GM19240 (cell line): ENCODE measurements at regions not wholly inside any gene's neighbourhood (a gene's known extent, or its start where the extent isn't known, plus 50 kb on each side); places are given as distances from the start of the nearest gene placed in this dataset.
"Not testable (repeated sequence)": the region's sequence is repeated elsewhere in the genome, so short reads cannot be mapped to it uniquely, and the experiment has no call there.

ENCODE experiments used
- DNase-seq: peaks from one replicate; pipeline ENCODE4 v3.0.0; 2011; ENCODE audit warnings: low spot score; ENCODE audit not compliant: insufficient read length

- DNase-seq, result no peak
Observed at GRCh38 chr21:38913893-38914527, 108.3 kb downstream of the ETS2 start.

DNA sequence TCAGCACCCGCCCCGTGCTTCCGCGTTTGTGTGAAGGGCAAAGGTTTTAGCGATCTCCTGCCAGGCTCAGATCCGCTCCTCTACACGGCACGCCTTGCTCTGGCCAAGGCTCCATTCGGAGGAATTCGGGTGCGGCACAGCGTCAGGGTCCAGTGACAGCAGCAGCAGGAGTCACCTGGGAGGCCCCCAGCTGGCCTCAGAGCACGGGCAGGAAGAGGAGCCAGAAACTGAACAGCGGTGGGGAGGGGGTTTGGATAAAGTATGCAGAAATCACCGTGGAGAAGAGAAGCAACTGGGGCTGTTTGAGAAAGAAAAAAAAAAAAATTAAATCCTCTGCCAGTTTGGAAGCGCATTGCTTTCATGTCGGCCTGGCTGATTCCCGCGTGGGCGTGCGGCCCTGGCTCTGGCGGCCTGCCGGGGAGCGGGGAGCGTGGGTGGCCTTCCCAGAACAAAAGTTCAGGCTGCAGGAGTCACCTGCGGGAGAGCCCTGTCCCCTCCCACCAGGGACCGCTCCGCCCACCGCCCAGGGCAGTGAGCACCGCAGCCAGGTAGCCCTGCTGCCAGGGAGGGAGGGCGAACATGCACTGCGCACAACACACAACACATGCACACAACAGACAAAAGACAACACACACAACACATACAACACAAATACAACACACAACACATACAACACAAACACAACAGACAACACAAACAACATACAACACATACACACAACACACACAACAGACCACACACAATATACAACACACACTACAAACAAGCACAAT, 107.6 kb downstream of the ETS2 start:
- no peak for DNase-seq

DNA sequence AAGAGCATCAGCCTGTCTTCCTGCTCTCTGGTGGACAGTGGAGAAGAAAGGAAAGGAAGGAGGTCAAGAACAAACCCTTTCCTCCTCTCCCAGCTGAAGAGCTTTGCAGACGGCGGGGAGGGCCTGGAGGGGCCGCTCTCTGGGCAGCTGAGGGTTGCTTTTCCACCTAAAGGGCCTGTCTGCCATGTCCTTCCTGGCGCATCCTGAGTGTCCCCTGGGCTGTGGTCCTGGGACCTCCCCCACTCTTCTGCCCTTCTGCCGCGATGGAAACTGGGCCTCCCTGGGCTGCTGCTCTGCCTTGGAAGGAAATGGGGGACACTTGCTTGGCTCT, 107.0 kb downstream of the ETS2 start:
- DNase-seq, result no peak

- no peak for DNase-seq
Observed at GRCh38 chr21:38912102-38912629, 106.4 kb downstream of the ETS2 start.

DNA sequence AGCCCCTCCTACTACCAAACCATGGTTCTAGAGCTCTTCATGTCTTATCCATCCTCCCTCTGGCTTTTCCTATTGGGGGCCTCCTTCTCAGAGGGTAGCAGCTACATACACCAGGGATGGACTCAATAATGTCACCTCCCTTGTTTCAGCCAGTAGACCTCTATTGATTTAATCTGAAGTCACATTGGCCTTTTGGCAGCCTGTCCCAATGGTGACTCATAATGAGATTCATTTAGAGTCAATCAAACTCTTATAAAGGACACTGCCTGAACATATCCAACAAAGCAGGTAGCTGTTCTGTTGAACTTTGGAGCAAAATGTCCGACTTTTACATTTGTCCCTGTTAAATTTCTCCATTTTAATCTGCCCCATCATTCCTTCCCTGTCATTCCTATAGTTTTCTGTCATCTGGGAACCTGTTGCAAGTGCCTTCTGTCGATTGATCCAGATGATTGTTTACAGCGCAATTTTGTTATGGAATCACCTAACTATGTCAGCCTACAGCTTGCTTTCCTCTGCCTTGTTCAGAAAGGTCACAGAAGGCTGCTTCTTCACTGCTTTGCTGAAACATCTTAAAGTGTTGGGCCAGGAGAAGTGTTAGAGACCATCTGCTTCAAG, 105.9 kb downstream of the ETS2 start:
- no peak for DNase-seq

DNA sequence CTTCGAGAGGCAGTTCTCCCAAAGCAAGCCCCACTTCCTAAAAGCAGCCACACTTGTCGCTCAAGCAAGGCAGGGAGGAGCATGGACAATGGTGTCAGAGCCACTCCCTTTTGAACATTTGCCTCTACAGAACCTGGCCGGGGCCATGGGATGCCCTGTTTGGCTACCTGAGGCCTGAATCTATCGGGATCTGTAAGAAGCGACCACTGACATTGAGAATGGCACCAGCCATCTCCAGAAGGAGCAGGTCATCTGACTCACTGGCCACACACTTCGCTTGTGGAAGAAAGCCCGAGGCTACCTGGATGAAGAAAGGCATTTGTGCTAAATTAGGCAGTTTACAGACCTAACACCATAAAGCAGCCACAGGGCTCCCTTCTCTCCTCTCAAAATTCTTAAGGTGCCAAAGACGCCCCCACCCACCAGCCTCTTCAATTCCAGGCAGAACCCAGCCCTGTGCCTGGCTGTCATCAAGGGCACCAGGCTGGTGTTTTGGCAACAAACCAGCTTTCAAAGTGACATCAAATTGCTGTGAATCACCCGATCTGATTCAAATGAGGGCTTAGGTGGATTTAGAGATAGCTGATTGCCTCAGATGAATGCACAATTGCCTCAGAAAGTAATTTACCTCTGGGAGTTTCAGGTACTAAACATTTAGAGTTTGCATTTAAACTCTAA, 104.8 kb downstream of the ETS2 start:
- DNase-seq, result no peak

DNA sequence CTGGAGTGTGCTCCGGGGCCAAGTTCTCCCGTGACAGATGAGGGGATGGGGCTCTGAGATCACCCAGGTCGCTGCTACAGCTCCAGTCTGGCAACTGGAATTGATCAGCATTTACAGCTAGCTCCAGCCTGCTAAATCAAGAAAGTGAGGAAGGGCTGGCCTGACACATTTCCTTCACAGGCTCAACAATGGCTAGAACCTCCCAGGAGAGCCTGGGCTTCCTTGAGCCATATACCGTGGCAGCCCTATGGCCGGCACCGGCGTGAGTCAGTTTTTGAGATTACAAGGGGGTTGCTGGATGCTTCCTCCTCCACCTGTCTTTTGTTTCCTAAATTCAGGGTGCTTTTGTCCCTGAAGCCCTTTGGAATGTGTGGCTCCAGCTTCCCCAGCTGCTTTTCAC, 104.2 kb downstream of the ETS2 start:
- DNase-seq, result no peak

DNA sequence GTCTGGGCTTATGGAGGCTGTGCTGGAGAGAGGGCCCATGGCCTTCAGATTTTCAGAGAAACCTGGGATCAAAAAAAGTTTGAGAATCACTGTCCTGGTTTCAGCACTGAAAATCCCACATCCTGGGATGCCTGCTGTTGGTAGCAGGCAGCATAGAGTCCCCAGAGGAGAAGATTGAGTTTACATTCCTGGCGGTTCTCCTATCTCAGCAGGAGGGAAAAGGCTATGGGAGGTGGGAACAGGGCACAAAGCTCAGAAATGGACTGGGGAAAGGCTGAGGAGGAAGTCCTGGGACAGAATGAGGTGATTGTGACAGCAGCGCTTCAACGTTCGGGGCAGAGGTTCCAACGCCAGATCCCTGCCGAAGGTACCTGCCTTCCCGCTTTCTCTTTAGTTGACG, 103.4 kb downstream of the ETS2 start:
- no peak for DNase-seq

DNA sequence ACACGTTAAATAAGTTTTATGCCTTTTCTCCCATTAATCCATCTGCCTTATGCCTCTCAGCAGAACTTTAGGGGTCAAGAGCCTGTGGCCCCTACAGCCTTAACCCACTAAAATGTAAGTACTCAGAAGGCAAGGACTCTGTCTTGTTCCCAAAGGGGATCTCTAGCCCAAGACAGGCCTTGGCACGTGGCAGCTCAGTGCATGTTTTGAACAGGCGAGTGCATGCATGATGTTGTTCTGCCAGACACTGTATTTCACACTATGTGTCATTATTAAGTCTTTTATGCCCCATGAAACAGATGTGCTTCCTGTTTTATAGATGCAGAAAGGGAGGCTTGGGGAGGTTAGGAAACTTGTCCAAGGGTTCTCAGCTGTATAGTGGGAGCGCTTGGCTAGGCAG, 102.8 kb downstream of the ETS2 start:
- DNase-seq, result no peak

- no peak for DNase-seq
Observed at GRCh38 chr21:38905752-38906151, 100.0 kb downstream of the ETS2 start.

DNA sequence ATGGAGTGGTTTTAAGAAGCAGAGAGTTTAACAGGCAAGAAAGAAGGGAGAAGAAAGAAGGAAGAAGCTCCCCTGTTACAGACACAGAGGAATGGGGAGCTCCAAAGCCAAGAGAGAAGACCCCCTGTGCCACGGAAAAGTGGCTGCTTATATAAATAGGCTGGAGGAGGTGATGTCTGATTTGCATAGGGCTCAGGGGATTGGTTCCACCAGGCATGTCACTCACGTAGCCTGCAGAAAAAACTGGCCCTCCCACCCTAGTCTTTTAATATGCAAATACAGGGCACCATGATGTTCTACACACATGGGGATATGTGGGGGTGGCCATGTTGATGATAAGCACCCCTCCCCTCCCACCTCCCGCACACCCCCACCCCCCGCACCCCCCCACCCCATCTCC, 99.6 kb downstream of the ETS2 start:
- DNase-seq, result no peak

DNA sequence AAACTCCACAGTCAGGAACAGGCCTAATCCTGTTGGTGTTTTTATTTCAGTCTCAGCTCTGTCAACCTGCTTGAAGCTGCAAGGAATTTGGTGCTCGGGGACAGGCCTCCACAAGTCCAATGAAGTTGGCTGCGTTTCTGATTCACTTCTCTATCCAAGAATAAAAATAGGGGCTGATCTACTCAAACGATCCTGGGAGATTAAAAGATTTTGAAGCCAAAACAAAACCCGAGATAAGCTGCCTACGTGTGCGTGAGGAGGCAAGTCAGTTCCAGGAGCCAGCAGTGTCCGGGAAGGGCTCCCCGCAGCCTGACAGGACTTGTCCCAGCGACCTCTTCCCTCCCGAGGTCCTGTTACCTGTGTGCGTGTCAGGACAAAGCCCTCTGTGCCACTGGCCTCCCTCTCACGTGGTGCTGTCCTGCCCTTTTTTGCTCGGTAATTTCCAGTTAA, 98.0 kb downstream of the ETS2 start:
- DNase-seq, result no peak

- no peak for DNase-seq
Observed at GRCh38 chr21:38902608-38903445, 97.1 kb downstream of the ETS2 start.

GRCh38 chr21:38900499-38900898, 94.8 kb downstream of the ETS2 start:
- no peak for DNase-seq

- DNase-seq, result not testable (repeated sequence)
Observed at GRCh38 chr21:38899985-38900384, 94.3 kb downstream of the ETS2 start.

DNA sequence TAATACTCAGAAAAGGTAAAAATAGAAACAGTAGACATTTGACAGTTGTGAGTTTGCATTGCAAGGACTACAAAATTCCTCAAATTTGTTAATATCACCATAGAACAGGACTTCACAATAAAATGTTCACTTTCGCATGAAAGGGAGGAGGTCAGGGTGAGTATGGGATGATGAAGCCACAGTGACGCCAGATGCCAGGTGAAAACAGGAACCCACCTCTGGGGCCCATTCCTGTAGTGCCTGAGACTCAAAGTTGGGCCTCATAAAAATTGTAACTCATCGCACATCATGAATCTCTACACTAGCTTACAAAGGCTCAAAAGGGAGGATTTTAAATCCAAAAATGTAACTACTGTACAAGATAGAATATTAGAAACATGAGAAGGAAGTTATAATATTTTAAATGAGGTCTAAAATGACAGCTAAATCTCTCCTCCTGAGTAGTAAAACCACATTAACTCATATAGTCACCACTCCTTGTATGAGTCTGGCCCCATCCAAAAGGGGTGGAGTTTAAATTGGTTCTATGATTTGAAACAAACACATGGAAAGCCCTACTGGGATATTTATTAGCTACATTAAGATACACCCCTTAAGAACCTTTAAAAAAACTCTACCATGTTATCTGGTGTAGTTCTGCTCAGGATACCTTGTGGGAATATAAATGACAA, 93.7 kb downstream of the ETS2 start:
- DNase-seq, result no peak

DNA sequence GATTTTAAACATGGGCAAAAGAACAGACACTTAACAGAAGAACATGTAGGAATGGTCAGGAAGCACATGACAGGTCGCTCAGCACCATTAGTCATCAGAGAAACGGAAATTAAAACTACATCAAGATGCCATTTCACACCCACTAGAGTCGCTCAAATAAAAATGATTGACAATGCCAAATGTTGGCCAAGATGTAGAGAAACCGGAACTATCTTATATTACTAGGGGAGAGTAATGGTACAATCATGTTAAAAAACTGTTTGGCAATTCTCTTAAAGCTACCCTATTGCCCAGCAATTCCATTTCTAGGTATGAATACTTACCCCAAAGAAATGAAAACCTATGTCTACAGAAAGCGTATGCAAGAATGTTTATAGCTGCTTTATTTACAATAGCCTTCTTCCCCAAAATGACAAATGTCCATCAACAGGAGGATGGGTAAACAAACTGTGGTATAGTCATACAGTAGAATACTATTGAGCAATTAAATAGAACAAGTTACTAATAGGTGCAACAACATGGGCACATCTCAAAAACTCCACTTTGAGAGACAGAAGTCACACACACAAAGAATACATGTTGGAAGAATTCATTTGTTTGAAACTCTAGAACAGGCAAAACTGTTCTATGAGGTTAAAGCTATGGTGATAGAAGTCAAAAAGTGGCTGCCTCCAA, 92.8 kb downstream of the ETS2 start:
- DNase-seq, result no peak

DNA sequence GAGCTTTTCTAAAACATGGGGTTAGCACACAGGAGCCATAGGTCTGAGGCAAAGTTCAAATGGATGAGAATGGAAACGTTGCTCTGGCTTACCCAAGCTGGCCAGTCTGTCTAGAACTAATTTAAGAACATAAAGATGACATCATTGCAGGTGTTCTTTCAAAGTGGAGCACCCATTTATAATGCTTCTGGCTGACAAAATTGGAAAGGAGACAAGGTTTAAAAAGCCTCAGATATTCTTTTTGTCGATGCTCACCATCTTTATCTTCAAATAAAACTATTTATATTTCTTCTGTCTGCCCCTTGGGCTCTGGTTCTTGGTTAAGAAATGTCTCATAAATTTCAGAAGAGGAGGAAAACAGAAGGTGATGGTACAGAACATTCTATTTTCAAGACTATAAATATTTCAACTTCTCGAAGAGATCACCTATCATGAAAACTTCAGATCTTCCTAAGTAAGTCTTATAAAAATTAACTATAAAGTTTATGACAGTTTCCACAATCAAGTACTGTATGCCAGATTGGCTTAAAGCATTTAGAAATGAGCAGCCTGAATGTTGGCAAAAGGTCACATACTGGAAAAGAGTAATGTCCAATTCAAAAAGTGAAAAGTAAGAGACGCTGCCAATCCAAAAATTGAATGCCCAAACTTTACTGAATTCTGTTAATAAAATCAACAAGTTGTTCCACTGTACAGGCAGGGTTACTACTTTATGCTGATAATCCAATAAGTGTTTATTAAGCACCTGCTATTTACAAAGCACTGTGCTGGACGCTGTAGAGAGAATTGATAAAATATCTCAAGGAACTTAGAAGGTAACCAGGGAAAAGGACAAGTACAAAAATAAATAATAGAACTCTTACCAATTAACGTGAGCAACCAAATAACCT, 92.0 kb downstream of the ETS2 start:
- no peak for DNase-seq

DNA sequence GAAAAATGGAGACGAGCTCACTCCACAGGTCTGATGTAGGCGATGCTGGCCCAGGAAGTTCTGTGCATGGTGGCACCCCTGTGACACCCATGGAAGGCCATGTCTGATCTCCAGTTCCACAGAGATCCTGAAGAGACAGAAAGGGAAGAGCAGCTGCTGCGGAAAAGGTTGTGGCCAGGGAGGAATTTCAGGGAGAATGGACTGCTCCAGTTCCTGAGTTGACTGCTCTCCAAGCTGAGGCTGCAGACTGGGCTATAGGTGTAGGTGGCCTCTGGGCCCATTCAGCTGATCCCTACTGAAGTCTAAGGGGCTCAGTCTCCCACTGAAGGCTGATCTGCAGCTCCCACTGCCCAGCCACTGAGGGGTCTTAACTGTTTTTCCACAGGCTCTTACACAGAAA, 89.2 kb downstream of the ETS2 start:
- DNase-seq, result no peak
